ENCODE measurements at regions not wholly inside any gene's neighbourhood (a gene's known extent, or its start where the extent isn't known, plus 50 kb on each side); places are given as distances from the start of the nearest gene placed in this dataset.

- no peak for TF ChIP-seq CTCF (IDR thresholded peaks at IDR 0.05)
- TF ChIP-seq EP300 (IDR thresholded peaks at IDR 0.05), result no peak
- TF ChIP-seq POLR2A (IDR thresholded peaks at IDR 0.05), result no peak
These were observed 327.2 kb downstream of the PTPRU start for GRCh38 chr1:29563571-29563970.
